GM20000 (cell line): ENCODE measurements at regions not wholly inside any gene's neighbourhood (a gene's known extent, or its start where the extent isn't known, plus 50 kb on each side); places are given as distances from the start of the nearest gene placed in this dataset.

Experiments used
- DNase-seq: peaks from one replicate; pipeline ENCODE4 v3.0.0; 2012; ENCODE audit warnings: low spot score
- CTCF ChIP-seq: IDR thresholded peaks from 2 replicates; pipeline ENCODE4 v1.5.1; 2012; ENCODE audit warnings: mild to moderate bottlenecking, control low read depth; ENCODE audit errors: extremely low read depth, missing control alignments

GRCh38 chr1:112209493-112209892, 186.5 kb upstream of the CTTNBP2NL start:
- DNase-seq, result no peak
- TF ChIP-seq CTCF, result no peak

- no peak for TF ChIP-seq CTCF
- DNase-seq, result no peak
These were observed 176.7 kb upstream of the CTTNBP2NL start for GRCh38 chr1:112219267-112219666.

- TF ChIP-seq CTCF, result no peak
- no peak for DNase-seq
These were observed 165.8 kb upstream of the CTTNBP2NL start for GRCh38 chr1:112230232-112230631.

- no peak for TF ChIP-seq CTCF
- no peak for DNase-seq
These were observed 164.7 kb upstream of the CTTNBP2NL start for GRCh38 chr1:112231331-112231730.

GRCh38 chr1:112232848-112233247, 163.2 kb upstream of the CTTNBP2NL start:
- no peak for TF ChIP-seq CTCF
- DNase-seq, result no peak

- TF ChIP-seq CTCF, result no peak
These were observed 161.3 kb upstream of the CTTNBP2NL start for GRCh38 chr1:112234710-112235109.

GRCh38 chr1:112237983-112238545, 157.9 kb upstream of the CTTNBP2NL start:
- DNase-seq, result no peak
- TF ChIP-seq CTCF, result no peak

More at GRCh38 chr1:112234710-112235109, 161.3 kb upstream of the CTTNBP2NL start:
- DNase-seq, result no peak
